Vagina (tissue), 2 donors: ENCODE measurements at regions not wholly inside any gene's neighbourhood (a gene's known extent, or its start where the extent isn't known, plus 50 kb on each side); places are given as distances from the start of the nearest gene placed in this dataset.

Experiments used
- CTCF ChIP-seq, 3 experiments: fragments of 450-650 bp in 2 of 3; fragments of 200-600 bp in 1 of 3; sonication (generic) in 1 of 3; IDR thresholded peaks; one replicate each; pipeline ENCODE4 v1.5.1; 2017 to 2019; ENCODE audit warnings: antibody characterized with exemption in 3 of 3, mild to moderate bottlenecking in 2 of 3, moderate library complexity in 2 of 3
- POLR2AphosphoS5 ChIP-seq, 2 donors: sonication (generic); formaldehyde crosslinking; IDR thresholded peaks; one replicate each; pipeline ENCODE4 v1.9.0; 2017; ENCODE audit warnings: antibody characterized with exemption in 2 of 2, mild to moderate bottlenecking in 2 of 2, low read depth in 1 of 2; ENCODE audit not compliant: insufficient read depth in 1 of 2

DNA sequence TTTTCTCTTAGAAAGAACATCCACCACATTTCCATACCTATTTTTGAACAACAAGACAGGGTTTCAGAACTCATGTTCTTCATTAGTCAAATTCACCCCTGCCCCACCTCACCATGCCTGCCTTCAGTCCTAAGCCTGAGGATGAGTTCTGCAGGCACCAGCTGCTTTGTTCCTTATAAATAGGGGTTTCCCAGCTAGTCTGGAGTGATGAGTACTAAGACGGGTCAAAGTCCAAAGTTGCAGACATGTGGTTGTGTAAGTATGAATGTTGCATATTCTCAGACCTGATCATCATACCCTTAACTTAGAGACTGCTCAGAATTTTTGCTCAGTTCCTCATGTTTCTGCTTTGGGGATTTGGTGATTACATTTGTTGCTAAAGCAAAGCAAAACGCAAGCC, 257.7 kb upstream of the CDYL start:
- TF ChIP-seq CTCF (IDR thresholded peaks at IDR 0.05) (no peak), POLR2AphosphoS5 (IDR thresholded peaks at IDR 0.05; ENCODE audit: insufficient read depth in 1 of 2, low read depth in 1 of 2) (no peak)
